Osteoblast (primary cell): ENCODE measurements at regions not wholly inside any gene's neighbourhood (a gene's known extent, or its start where the extent isn't known, plus 50 kb on each side); places are given as distances from the start of the nearest gene placed in this dataset.
"Not testable (repeated sequence)": the region's sequence is repeated elsewhere in the genome, so short reads cannot be mapped to it uniquely, and the experiment has no call there.

Experiments
- DNase-seq: peaks from one replicate; pipeline ENCODE4 v3.0.0; 2011; ENCODE audit warnings: low spot score, mixed read lengths; ENCODE audit not compliant: insufficient read length; ENCODE audit errors: missing footprints
- H2AFZ ChIP-seq: 2 replicates; pipeline ENCODE4 v1.6.0; 2011; ENCODE audit warnings: mild to moderate bottlenecking, low read length
- H3K27ac ChIP-seq: 2 replicates; pipeline ENCODE4 v1.5.1; 2011; ENCODE audit warnings: mild to moderate bottlenecking, low read depth, low read length, moderate library complexity
- H3K27me3 ChIP-seq: 2 replicates; pipeline ENCODE4 v1.6.0; 2012; ENCODE audit warnings: mild to moderate bottlenecking, control low read depth, inconsistent platforms, low read length, moderate library complexity; ENCODE audit not compliant: insufficient read depth
- H3K36me3 ChIP-seq: 2 replicates; pipeline ENCODE4 v1.5.1; 2011; ENCODE audit warnings: mild to moderate bottlenecking, low read length, control low read depth, moderate library complexity; ENCODE audit not compliant: insufficient read depth
- H3K4me1 ChIP-seq: 2 replicates; pipeline ENCODE4 v1.5.1; 2011; ENCODE audit warnings: mild to moderate bottlenecking, low read length, control low read depth, moderate library complexity; ENCODE audit not compliant: insufficient read depth
- H3K4me2 ChIP-seq: 2 replicates; pipeline ENCODE4 v1.6.0; 2011; ENCODE audit warnings: mild to moderate bottlenecking, low read length; ENCODE audit not compliant: insufficient read depth
- H3K4me3 ChIP-seq: fragments of 200-600 bp; sonication (generic); 3 replicates; pipeline ENCODE4 v1.5.1; 2012; ENCODE audit warnings: mild to moderate bottlenecking, low read length, inconsistent platforms; ENCODE audit not compliant: insufficient read depth
- H3K79me2 ChIP-seq: 2 replicates; pipeline ENCODE4 v1.6.0; 2012; ENCODE audit warnings: mild to moderate bottlenecking, low read length, control low read depth, inconsistent platforms; ENCODE audit not compliant: insufficient read depth
- H3K9me3 ChIP-seq: 2 replicates; pipeline ENCODE4 v1.5.1; 2011; ENCODE audit warnings: low read depth, low read length, control low read depth
- H4K20me1 ChIP-seq: 2 replicates; pipeline ENCODE4 v1.6.0; 2012; ENCODE audit warnings: mild to moderate bottlenecking, low read length, control low read depth; ENCODE audit not compliant: insufficient read depth
- CTCF ChIP-seq: IDR thresholded peaks from 2 replicates; pipeline ENCODE4 v1.5.1; 2011; ENCODE audit warnings: mild to moderate bottlenecking, low read depth, low read length, moderate library complexity; ENCODE audit errors: extremely low read depth

GRCh38 chr14:106690333-106690891 lies 1164.0 kb downstream of the TMEM121 start:
- H3K4me2 ChIP-seq, result no peak overlapping the region
- no peaks in the 10 kb centered on the region for H4K20me1 ChIP-seq
- no peaks in the 10 kb centered on the region for H3K9me3 ChIP-seq
- H3K79me2 ChIP-seq, result no peaks in the 10 kb centered on the region
- no peaks in the 10 kb centered on the region for H3K27me3 ChIP-seq
- no peak for DNase-seq
- H3K4me3 ChIP-seq, result no peak overlapping the region
- no peaks in the 10 kb centered on the region for H3K4me1 ChIP-seq
- no peaks in the 10 kb centered on the region for H3K36me3 ChIP-seq
- no peak overlapping the region for H2AFZ ChIP-seq
- TF ChIP-seq CTCF, result no peak
- no peak overlapping the region for H3K27ac ChIP-seq

- Histone ChIP-seq H3K4me1 (no peaks in the 10 kb centered on the region), H2AFZ (no peak overlapping the region), H3K4me3 (no peak overlapping the region), H3K27ac (no peak overlapping the region), H3K27me3 (no peaks in the 10 kb centered on the region), H4K20me1 (no peaks in the 10 kb centered on the region), H3K79me2 (no peaks in the 10 kb centered on the region), H3K36me3 (no peaks in the 10 kb centered on the region), H3K4me2 (no peak overlapping the region), H3K9me3 (no peaks in the 10 kb centered on the region)
- no peak for DNase-seq
- no peak for TF ChIP-seq CTCF
Measured at GRCh38 chr14:106691601-106692291, 1165.4 kb downstream of the TMEM121 start.

- no peak for TF ChIP-seq CTCF
Measured at GRCh38 chr14:106694638-106695393, 1168.4 kb downstream of the TMEM121 start.

GRCh38 chr14:106698620-106699267 lies 1172.4 kb downstream of the TMEM121 start:
- not testable (repeated sequence) for H3K4me2 ChIP-seq, H3K79me2 ChIP-seq

More at GRCh38 chr14:106694638-106695393, 1168.4 kb downstream of the TMEM121 start:
- Histone ChIP-seq H4K20me1 (no peaks in the 10 kb centered on the region), H3K9me3 (no peaks in the 10 kb centered on the region), H2AFZ (no peak overlapping the region), H3K27me3 (no peaks in the 10 kb centered on the region), H3K36me3 (no peaks in the 10 kb centered on the region), H3K4me1 (no peaks in the 10 kb centered on the region), H3K27ac (no peak overlapping the region), H3K4me2 (no peak overlapping the region), H3K4me3 (no peak overlapping the region), H3K79me2 (no peaks in the 10 kb centered on the region)
- no peak for DNase-seq

GRCh38 chr14:106703651-106704050 lies 1177.3 kb downstream of the TMEM121 start:
- H2AFZ ChIP-seq, H3K9me3 ChIP-seq, H3K79me2 ChIP-seq, H3K4me3 ChIP-seq, H3K27ac ChIP-seq, H3K4me1 ChIP-seq, H3K27me3 ChIP-seq, H3K4me2 ChIP-seq, DNase-seq, H3K36me3 ChIP-seq, H4K20me1 ChIP-seq: not testable (repeated sequence)

More at GRCh38 chr14:106698620-106699267, 1172.4 kb downstream of the TMEM121 start:
- H2AFZ ChIP-seq, H4K20me1 ChIP-seq, H3K27ac ChIP-seq, H3K4me3 ChIP-seq, H3K27me3 ChIP-seq, DNase-seq, H3K36me3 ChIP-seq, H3K4me1 ChIP-seq, H3K9me3 ChIP-seq: not testable (repeated sequence)

- H3K27me3 ChIP-seq, H3K4me3 ChIP-seq, H3K36me3 ChIP-seq, H3K9me3 ChIP-seq, H2AFZ ChIP-seq, H3K4me2 ChIP-seq, H3K4me1 ChIP-seq, H4K20me1 ChIP-seq, H3K27ac ChIP-seq, H3K79me2 ChIP-seq, DNase-seq: not testable (repeated sequence)
Measured at GRCh38 chr14:106706488-106706887, 1180.1 kb downstream of the TMEM121 start.
